OCI-LY3 (cell line): ENCODE measurements at regions not wholly inside any gene's neighbourhood (a gene's known extent, or its start where the extent isn't known, plus 50 kb on each side); places are given as distances from the start of the nearest gene placed in this dataset.

ENCODE experiments used
- H2AFZ ChIP-seq: fragments of 200-600, 300-600 bp; shearing (Covaris generic); 2 replicates; pipeline ENCODE4 v1.6.0; 2014; ENCODE audit warnings: antibody characterized with exemption, low read depth, low read length
- H3K27ac ChIP-seq: fragments of 200-600, 300-600 bp; sonication (generic); 2 replicates; pipeline ENCODE4 v1.5.1; 2014; ENCODE audit warnings: mild to moderate bottlenecking, low read length, moderate library complexity, mixed read lengths
- H3K27me3 ChIP-seq: fragments of 200-600, 300-600 bp; sonication (generic); 2 replicates; pipeline ENCODE4 v1.6.1; 2014; ENCODE audit warnings: low read depth, low read length, mixed read lengths
- H3K36me3 ChIP-seq: fragments of 200-600, 300-600 bp; sonication (generic); replicated peaks from 2 replicates; pipeline ENCODE3; 2014; ENCODE audit warnings: low read depth, low read length, mixed read lengths
- H3K4me1 ChIP-seq: fragments of 300-600, 200-600 bp; sonication (generic); 2 replicates; pipeline ENCODE4 v1.6.1; 2014; ENCODE audit warnings: low read length, mixed read lengths
- H3K4me2 ChIP-seq: fragments of 200-600, 300-600 bp; sonication (generic); 2 replicates; pipeline ENCODE4 v1.6.1; 2014; ENCODE audit warnings: low read length, mixed read lengths
- H3K4me3 ChIP-seq: fragments of 300-600, 200-600 bp; sonication (generic); 2 replicates; pipeline ENCODE4 v1.5.1; 2014; ENCODE audit warnings: antibody characterized with exemption, mild to moderate bottlenecking, low read length, moderate library complexity
- H3K79me2 ChIP-seq: fragments of 300-600, 200-600 bp; shearing (Covaris generic); 2 replicates; pipeline ENCODE4 v1.6.1; 2014; ENCODE audit warnings: mild to moderate bottlenecking, low read length, mixed read lengths
- H3K9ac ChIP-seq: fragments of 300-600, 200-600 bp; shearing (Covaris generic); 2 replicates; pipeline ENCODE4 v1.6.0; 2014; ENCODE audit warnings: mild to moderate bottlenecking, low read length, moderate library complexity
- H3K9me3 ChIP-seq: fragments of 200-600, 300-600 bp; shearing (Covaris generic); 2 replicates; pipeline ENCODE4 v1.6.1; 2014; ENCODE audit warnings: low read length, mixed read lengths; ENCODE audit not compliant: insufficient read depth
- H4K20me1 ChIP-seq: fragments of 200-600, 300-600 bp; sonication (generic); 2 replicates; pipeline ENCODE4 v1.6.1; 2016; ENCODE audit warnings: low read length, mixed read lengths; ENCODE audit not compliant: insufficient read depth
- CTCF ChIP-seq: fragments of 200-600, 300-600 bp; sonication (generic); IDR thresholded peaks from 2 replicates; pipeline ENCODE4 v1.5.1; 2014; ENCODE audit warnings: antibody characterized with exemption, low read length, low read depth
- EZH2phosphoT487 ChIP-seq: fragments of 200-600 bp; shearing (Covaris generic); IDR thresholded peaks from 2 replicates; pipeline ENCODE4 v1.6.1; 2018; ENCODE audit warnings: antibody characterized with exemption, mixed run types, low read depth

- Histone ChIP-seq H4K20me1 (no peaks in the 10 kb centered on the region), H3K27ac (no peak overlapping the region), H3K9me3 (no peaks in the 10 kb centered on the region), H2AFZ (no peak overlapping the region), H3K4me1 (peaks cover 31% of the 10 kb centered on the region), H3K9ac (no peak overlapping the region), H3K4me2 (peak overlapping the region; percentile 25; the same call in 1 of the 2 replicates), H3K36me3 (no peaks in the 10 kb centered on the region), H3K79me2 (no peaks in the 10 kb centered on the region), H3K4me3 (no peak overlapping the region), H3K27me3 (no peaks in the 10 kb centered on the region)
- no peak for TF ChIP-seq CTCF
- TF ChIP-seq EZH2phosphoT487, result no peak
Observed at GRCh38 chr4:121221201-121221600, 57.1 kb upstream of the TNIP3 start.

- H3K79me2 ChIP-seq, result no peaks in the 10 kb centered on the region
- no peak overlapping the region for H3K9ac ChIP-seq
- no peak for TF ChIP-seq EZH2phosphoT487
- no peak for TF ChIP-seq CTCF
- H3K27me3 ChIP-seq, result no peaks in the 10 kb centered on the region
- H3K27ac ChIP-seq, result no peak overlapping the region
- no peaks in the 10 kb centered on the region for H3K36me3 ChIP-seq
- no peak overlapping the region for H3K4me3 ChIP-seq
- H4K20me1 ChIP-seq, result no peaks in the 10 kb centered on the region
- no peaks in the 10 kb centered on the region for H3K9me3 ChIP-seq
- H3K4me2 ChIP-seq, result no peak overlapping the region
- peaks cover 26% of the 10 kb centered on the region for H3K4me1 ChIP-seq
- H2AFZ ChIP-seq, result no peak overlapping the region
Observed at GRCh38 chr4:121220698-121221097, 56.6 kb upstream of the TNIP3 start.

GRCh38 chr4:121219227-121219626, 55.1 kb upstream of the TNIP3 start:
- Histone ChIP-seq H3K27ac (no peak overlapping the region), H3K9ac (no peak overlapping the region), H3K4me3 (no peak overlapping the region), H3K27me3 (no peaks in the 10 kb centered on the region), H3K9me3 (no peaks in the 10 kb centered on the region), H3K79me2 (no peaks in the 10 kb centered on the region), H4K20me1 (no peaks in the 10 kb centered on the region), H2AFZ (no peak overlapping the region), H3K4me2 (no peak overlapping the region), H3K36me3 (no peaks in the 10 kb centered on the region), H3K4me1 (peaks cover 19% of the 10 kb centered on the region)
- TF ChIP-seq EZH2phosphoT487 (no peak), CTCF (no peak)

GRCh38 chr4:121217351-121217750, 53.2 kb upstream of the TNIP3 start:
- Histone ChIP-seq H3K4me3 (no peak overlapping the region), H3K4me1 (peaks cover 9% of the 10 kb centered on the region), H3K4me2 (no peak overlapping the region), H2AFZ (no peak overlapping the region), H3K9ac (no peak overlapping the region), H4K20me1 (no peaks in the 10 kb centered on the region), H3K27ac (no peak overlapping the region), H3K9me3 (no peaks in the 10 kb centered on the region), H3K27me3 (no peaks in the 10 kb centered on the region), H3K36me3 (no peaks in the 10 kb centered on the region), H3K79me2 (no peaks in the 10 kb centered on the region)
- no peak for TF ChIP-seq CTCF
- no peak for TF ChIP-seq EZH2phosphoT487
